ENCODE measurements at regions not wholly inside any gene's neighbourhood (a gene's known extent, or its start where the extent isn't known, plus 50 kb on each side); places are given as distances from the start of the nearest gene placed in this dataset.
"Not testable (repeated sequence)": the region's sequence is repeated elsewhere in the genome, so short reads cannot be mapped to it uniquely, and the experiment has no call there.

DNA sequence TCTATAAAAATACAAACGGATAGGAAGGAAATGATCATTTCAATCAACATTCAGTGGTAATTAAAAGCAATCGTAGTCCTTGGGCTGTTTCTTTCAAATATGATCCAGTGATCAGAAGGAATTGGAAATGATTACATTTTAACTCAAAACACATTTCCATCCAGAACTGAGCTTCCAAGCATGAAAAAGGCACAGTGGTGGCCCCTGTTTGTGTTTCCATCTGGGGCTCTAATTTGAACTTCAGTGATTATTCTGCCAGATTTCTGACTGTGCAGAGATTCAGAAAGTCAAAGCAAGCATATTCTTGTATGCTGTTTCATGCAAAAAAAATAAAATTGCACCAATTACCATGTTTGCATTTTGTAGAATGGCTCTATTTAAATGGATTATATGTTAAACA is 157.0 kb upstream of the LMNTD1 start:
- H3K36me3 ChIP-seq (ENCODE audit: low read depth, missing control alignments) = no peaks in the 10 kb centered on the region
- DNase-seq = no peak
- no peak for TF ChIP-seq POLR2A (IDR thresholded peaks at IDR 0.05)
- TF ChIP-seq, protein P1, sequence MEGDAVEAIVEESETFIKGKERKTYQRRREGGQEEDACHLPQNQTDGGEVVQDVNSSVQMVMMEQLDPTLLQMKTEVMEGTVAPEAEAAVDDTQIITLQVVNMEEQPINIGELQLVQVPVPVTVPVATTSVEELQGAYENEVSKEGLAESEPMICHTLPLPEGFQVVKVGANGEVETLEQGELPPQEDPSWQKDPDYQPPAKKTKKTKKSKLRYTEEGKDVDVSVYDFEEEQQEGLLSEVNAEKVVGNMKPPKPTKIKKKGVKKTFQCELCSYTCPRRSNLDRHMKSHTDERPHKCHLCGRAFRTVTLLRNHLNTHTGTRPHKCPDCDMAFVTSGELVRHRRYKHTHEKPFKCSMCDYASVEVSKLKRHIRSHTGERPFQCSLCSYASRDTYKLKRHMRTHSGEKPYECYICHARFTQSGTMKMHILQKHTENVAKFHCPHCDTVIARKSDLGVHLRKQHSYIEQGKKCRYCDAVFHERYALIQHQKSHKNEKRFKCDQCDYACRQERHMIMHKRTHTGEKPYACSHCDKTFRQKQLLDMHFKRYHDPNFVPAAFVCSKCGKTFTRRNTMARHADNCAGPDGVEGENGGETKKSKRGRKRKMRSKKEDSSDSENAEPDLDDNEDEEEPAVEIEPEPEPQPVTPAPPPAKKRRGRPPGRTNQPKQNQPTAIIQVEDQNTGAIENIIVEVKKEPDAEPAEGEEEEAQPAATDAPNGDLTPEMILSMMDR (IDR thresholded peaks at IDR 0.05) = no peak
- H3K27ac ChIP-seq = no peak overlapping the region
- 67 to 71% methylated on average over 2 of the region's 2 CpGs for WGBS, 2 donors
- no peaks in the 10 kb centered on the region for H3K9me3 ChIP-seq
- H3K27me3 ChIP-seq = no peaks in the 10 kb centered on the region
- H3K4me3 ChIP-seq = no peak overlapping the region
- intact Hi-C loops (cut with DNase I; ENCODE audit: low total_unique reads) = no loop called here
- no peaks in the 10 kb centered on the region for H3K4me1 ChIP-seq

DNA sequence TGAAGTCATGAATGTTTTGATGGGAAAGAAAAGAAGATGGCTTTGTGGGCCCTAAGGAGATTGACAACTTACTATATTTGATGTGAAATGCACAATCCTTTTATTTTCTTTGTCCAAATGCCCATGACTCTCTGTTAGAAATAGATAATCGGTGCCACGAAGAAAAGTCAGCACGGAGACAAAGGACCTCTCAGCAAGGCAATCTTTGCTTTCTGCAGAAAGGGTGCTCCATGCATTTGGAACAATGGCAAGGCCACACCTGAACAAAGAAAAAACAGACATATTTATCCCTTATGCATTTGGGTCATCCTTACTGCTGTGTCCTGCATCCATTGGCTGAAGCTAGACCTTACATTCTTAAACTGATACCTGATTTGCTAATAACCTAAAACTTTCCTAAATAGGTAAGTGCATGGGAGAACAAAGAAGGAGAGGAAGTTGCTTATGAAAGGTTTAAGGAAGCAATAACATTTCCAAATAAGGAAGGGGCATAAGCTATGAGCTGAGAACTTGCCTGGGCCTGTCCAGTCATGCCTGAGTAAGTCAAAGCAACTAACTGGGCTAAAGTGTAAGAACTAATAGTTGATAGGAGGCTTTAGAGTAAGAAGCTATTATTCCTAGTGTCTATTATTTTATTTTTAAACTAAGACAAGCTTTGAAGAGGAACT is 158.0 kb upstream of the LMNTD1 start:
- H3K36me3 ChIP-seq (ENCODE audit: low read depth, missing control alignments); DNase-seq; H3K27ac ChIP-seq; H3K9me3 ChIP-seq; intact Hi-C loops (cut with DNase I; ENCODE audit: low total_unique reads); H3K4me3 ChIP-seq; H3K27me3 ChIP-seq; H3K4me1 ChIP-seq: not testable (repeated sequence)
- 94 to 95% methylated on average over 3 of the region's 3 CpGs for whole genome bisulfite sequencing, 2 donors

DNA sequence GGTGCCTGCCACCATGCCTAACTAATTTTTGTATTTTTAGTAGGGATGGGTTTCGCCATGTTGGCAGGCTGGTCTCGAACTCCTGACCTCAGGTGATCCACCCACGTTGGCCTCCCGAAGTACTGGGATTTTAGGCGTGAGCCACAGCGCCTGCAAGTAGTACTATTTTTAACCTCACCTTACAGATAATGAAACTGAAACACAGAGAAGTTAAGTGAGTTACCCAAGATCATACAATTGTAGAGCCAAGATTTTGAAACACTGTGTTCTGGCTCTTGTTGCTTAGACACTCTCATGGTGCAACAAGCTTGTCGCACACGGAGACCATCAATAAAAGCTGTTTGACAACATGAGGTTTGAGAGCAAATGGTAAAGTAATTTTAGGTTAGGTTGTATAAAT is 159.1 kb upstream of the LMNTD1 start:
- H3K4me3 ChIP-seq = no peak overlapping the region
- no peaks in the 10 kb centered on the region for H3K9me3 ChIP-seq
- no peaks in the 10 kb centered on the region for H3K4me1 ChIP-seq
- TF ChIP-seq, protein P1 (IDR thresholded peaks at IDR 0.05) = no peak
- no peak for TF ChIP-seq POLR2A (IDR thresholded peaks at IDR 0.05)
- H3K27ac ChIP-seq = no peak overlapping the region
- 92 to 95% methylated on average over 8 of the region's 8 CpGs for WGBS, 2 donors
- H3K36me3 ChIP-seq (ENCODE audit: low read depth, missing control alignments) = no peaks in the 10 kb centered on the region
- intact Hi-C loops (cut with DNase I; ENCODE audit: low total_unique reads) = no loop called here
- H3K27me3 ChIP-seq = no peaks in the 10 kb centered on the region
- DNase-seq = no peak

DNA sequence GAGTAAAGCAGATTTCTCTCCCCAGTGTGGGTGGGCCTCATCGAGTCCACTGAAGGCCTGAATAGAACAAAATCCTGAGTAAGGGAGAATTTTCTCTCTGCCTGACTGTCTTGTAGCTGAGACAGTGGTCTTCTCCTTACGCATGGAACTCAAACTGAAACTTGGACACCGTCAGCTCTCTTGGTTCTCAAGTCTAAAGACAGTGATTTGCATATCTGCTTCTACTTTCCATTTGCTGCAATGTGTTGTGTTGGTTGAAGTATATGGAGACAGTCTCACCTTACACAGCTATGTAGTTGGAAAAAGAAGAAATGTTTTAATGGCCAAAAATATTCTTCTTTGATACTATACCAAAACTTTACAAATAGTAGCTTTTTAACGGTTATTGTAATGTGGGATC is 160.2 kb upstream of the LMNTD1 start:
- TF ChIP-seq, protein P1 (IDR thresholded peaks at IDR 0.05) = no peak
- no peak for TF ChIP-seq POLR2A (IDR thresholded peaks at IDR 0.05)
- H3K9me3 ChIP-seq = no peaks in the 10 kb centered on the region
- 88 to 96% methylated on average over 4 of the region's 4 CpGs for WGBS, 2 donors
- no peaks in the 10 kb centered on the region for H3K4me1 ChIP-seq
- no peaks in the 10 kb centered on the region for H3K27me3 ChIP-seq
- H3K27ac ChIP-seq = no peak overlapping the region
- H3K4me3 ChIP-seq = no peak overlapping the region
- no peak for DNase-seq
- intact Hi-C loops (cut with DNase I; ENCODE audit: low total_unique reads) = no loop called here
- no peaks in the 10 kb centered on the region for H3K36me3 ChIP-seq (ENCODE audit: low read depth, missing control alignments)

DNA sequence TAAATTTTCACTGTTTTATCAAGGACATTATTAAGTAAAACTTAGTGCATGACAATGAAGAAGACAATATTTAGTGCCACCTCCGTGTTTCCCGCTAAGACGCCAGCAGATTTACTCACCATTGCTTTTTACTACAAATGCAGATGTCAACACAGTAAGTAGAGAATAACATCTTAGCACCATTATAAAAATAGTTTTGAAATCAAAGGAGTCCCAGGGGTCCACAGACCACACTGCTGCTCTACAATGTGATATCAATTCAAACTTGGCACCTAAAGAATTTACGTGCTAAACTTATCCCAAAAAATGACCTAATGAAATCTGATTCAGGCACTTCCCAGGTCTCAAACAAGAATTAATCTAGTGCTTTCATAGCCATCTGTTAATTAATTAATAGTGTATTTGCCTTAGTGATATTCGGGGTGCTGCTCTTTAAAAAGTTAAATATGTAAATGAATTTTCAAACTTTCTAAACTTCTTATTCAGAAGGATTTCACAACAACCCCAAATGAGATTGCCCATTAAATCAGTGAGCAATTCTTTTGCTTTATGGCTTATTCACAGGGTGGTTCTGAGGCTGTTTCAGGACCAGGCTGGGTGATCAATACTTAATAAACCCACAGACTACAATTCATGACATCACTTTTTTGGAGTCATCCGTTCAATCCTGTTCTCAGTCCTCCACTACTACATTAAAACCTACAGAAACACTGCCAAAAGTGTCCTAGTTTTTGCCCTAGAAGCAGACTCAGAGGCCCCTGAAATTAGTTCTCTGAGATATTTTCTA is 161.3 kb upstream of the LMNTD1 start:
- TF ChIP-seq, protein P1 (IDR thresholded peaks at IDR 0.05) = no peak
- no peak for TF ChIP-seq POLR2A (IDR thresholded peaks at IDR 0.05)
- H3K27ac ChIP-seq = no peak overlapping the region
- H3K9me3 ChIP-seq = no peaks in the 10 kb centered on the region
- H3K4me1 ChIP-seq = no peaks in the 10 kb centered on the region
- intact Hi-C loops (cut with DNase I; ENCODE audit: low total_unique reads) = no loop called here
- no peaks in the 10 kb centered on the region for H3K36me3 ChIP-seq (ENCODE audit: low read depth, missing control alignments)
- DNase-seq = no peak
- WGBS, 2 donors = 90 to 92% methylated on average over 6 of the region's 6 CpGs
- H3K27me3 ChIP-seq = no peaks in the 10 kb centered on the region
- no peak overlapping the region for H3K4me3 ChIP-seq

Data from testis (tissue), 2 donors.